H1 (cell line): ENCODE measurements at regions not wholly inside any gene's neighbourhood (a gene's known extent, or its start where the extent isn't known, plus 50 kb on each side); places are given as distances from the start of the nearest gene placed in this dataset.

Source experiments
- ASH2L ChIP-seq: fragments of 200-600, 300-600 bp; sonication (generic); IDR thresholded peaks from one replicate; pipeline ENCODE4 v1.7.1; 2017; ENCODE audit warnings: low read length
- BRCA1 ChIP-seq: IDR thresholded peaks from 2 replicates; pipeline ENCODE4 v1.6.1; 2012; ENCODE audit warnings: low read depth, low read length, improper control_type of control experiment
- HDAC2 ChIP-seq, 2 experiments: fragments of 300-600 bp in 1 of 2; sonication (generic) in 1 of 2; IDR thresholded peaks; 2 replicates each; pipeline ENCODE4 v1.6.1; 2011 to 2012; ENCODE audit warnings: low read depth in 2 of 2, low read length in 2 of 2, mild to moderate bottlenecking in 2 of 2, moderate library complexity in 2 of 2, borderline replicate concordance in 1 of 2, inconsistent platforms in 1 of 2
- MAFK ChIP-seq: IDR thresholded peaks from 2 replicates; pipeline ENCODE4 v1.6.1; 2012; ENCODE audit warnings: low read depth, mild to moderate bottlenecking, improper control_type of control experiment, low read length
- POU5F1 ChIP-seq: IDR thresholded peaks from 2 replicates; pipeline ENCODE4 v1.6.1; 2011; ENCODE audit warnings: low read depth, mild to moderate bottlenecking, low read length, moderate library complexity
- RBBP5 ChIP-seq: IDR thresholded peaks from 2 replicates; pipeline ENCODE4 v1.7.1; 2012; ENCODE audit warnings: low read depth, mild to moderate bottlenecking, inconsistent platforms, low read length, moderate library complexity, borderline replicate concordance
- SIX5 ChIP-seq: IDR thresholded peaks from 2 replicates; pipeline ENCODE4 v1.6.1; 2011; ENCODE audit warnings: mild to moderate bottlenecking, low read depth, low read length
- SP1 ChIP-seq: IDR thresholded peaks from 2 replicates; pipeline ENCODE4 v1.6.1; 2011; ENCODE audit warnings: low read depth, low read length
- SP2 ChIP-seq: IDR thresholded peaks from 2 replicates; pipeline ENCODE4 v1.6.1; 2012; ENCODE audit warnings: mild to moderate bottlenecking, low read length, inconsistent platforms
- SRF ChIP-seq: IDR thresholded peaks from 2 replicates; pipeline ENCODE4 v1.6.1; 2011; ENCODE audit warnings: mild to moderate bottlenecking, low read depth, low read length, moderate library complexity
- TAF1 ChIP-seq: IDR thresholded peaks from 2 replicates; pipeline ENCODE4 v1.6.1; 2011; ENCODE audit warnings: mild to moderate bottlenecking, low read depth, low read length
- ZNF274 ChIP-seq: IDR thresholded peaks from 2 replicates; pipeline ENCODE4 v1.7.0; 2012; ENCODE audit warnings: low read length, borderline replicate concordance; ENCODE audit errors: extremely low read depth
- TF ChIP-seq, protein P1 (sequence below): IDR thresholded peaks from 2 replicates; pipeline ENCODE4 v1.6.1; 2011; ENCODE audit warnings: low read length, improper control_type of control experiment
- TF ChIP-seq, protein P2 (sequence below), 3 experiments: IDR thresholded peaks; 1 replicate in 2 of 3; 2 replicates in 1 of 3; pipeline versions ENCODE4 v1.5.1 to v1.6.1; 2011; ENCODE audit warnings: low read length in 3 of 3, mild to moderate bottlenecking in 3 of 3, inconsistent platforms in 2 of 3, low read depth in 1 of 3, moderate library complexity in 1 of 3; ENCODE audit not compliant: insufficient read depth in 1 of 3; ENCODE audit errors: control extremely low read depth in 1 of 3
- TF ChIP-seq, protein P3 (sequence below): IDR thresholded peaks from 2 replicates; pipeline ENCODE4 v1.6.1; 2012; ENCODE audit warnings: low read length, inconsistent platforms

DNA sequence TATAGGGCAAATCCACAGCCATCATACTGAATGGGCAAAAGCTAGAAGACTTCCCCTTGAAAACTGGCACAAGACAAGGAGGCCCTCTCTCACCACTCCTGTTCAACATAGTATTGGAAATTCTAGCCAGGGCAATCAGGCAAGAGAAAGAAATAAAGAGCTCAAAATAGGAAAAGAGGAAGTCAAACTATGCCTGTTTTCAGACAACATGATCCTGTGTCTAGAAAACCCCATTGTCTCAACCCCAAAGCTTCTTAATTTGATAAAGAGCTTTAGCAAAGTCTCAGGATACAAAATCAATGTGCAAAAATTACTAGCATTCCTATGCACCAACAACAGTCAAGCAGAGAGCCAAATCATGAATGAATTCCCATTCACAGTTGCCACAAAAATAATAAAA is 160.3 kb downstream of the CXXC4 start (continued):
- no peak for TF ChIP-seq SP2
- no peak for TF ChIP-seq SRF
- TF ChIP-seq BRCA1, result no peak
- TF ChIP-seq, protein P1, sequence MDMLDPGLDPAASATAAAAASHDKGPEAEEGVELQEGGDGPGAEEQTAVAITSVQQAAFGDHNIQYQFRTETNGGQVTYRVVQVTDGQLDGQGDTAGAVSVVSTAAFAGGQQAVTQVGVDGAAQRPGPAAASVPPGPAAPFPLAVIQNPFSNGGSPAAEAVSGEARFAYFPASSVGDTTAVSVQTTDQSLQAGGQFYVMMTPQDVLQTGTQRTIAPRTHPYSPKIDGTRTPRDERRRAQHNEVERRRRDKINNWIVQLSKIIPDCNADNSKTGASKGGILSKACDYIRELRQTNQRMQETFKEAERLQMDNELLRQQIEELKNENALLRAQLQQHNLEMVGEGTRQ, result no peak
- TF ChIP-seq ZNF274, result no peak
- TF ChIP-seq, protein P2, sequence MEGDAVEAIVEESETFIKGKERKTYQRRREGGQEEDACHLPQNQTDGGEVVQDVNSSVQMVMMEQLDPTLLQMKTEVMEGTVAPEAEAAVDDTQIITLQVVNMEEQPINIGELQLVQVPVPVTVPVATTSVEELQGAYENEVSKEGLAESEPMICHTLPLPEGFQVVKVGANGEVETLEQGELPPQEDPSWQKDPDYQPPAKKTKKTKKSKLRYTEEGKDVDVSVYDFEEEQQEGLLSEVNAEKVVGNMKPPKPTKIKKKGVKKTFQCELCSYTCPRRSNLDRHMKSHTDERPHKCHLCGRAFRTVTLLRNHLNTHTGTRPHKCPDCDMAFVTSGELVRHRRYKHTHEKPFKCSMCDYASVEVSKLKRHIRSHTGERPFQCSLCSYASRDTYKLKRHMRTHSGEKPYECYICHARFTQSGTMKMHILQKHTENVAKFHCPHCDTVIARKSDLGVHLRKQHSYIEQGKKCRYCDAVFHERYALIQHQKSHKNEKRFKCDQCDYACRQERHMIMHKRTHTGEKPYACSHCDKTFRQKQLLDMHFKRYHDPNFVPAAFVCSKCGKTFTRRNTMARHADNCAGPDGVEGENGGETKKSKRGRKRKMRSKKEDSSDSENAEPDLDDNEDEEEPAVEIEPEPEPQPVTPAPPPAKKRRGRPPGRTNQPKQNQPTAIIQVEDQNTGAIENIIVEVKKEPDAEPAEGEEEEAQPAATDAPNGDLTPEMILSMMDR (IDR thresholded peaks at IDR 0.05; ENCODE audit: control extremely low read depth in 1 of 3, insufficient read depth in 1 of 3, low read depth in 1 of 3, low read length in 3 of 3), result no peak
- TF ChIP-seq RBBP5, result no peak
- no peak for TF ChIP-seq SP1
- TF ChIP-seq TAF1, result no peak
- no peak for TF ChIP-seq HDAC2 (IDR thresholded peaks at IDR 0.05; ENCODE audit: borderline replicate concordance in 1 of 2, low read depth in 2 of 2, low read length in 2 of 2)
- TF ChIP-seq, protein P3, sequence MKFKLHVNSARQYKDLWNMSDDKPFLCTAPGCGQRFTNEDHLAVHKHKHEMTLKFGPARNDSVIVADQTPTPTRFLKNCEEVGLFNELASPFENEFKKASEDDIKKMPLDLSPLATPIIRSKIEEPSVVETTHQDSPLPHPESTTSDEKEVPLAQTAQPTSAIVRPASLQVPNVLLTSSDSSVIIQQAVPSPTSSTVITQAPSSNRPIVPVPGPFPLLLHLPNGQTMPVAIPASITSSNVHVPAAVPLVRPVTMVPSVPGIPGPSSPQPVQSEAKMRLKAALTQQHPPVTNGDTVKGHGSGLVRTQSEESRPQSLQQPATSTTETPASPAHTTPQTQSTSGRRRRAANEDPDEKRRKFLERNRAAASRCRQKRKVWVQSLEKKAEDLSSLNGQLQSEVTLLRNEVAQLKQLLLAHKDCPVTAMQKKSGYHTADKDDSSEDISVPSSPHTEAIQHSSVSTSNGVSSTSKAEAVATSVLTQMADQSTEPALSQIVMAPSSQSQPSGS, result no peak
- no peak for TF ChIP-seq POU5F1
- TF ChIP-seq MAFK, result no peak
- no peak for TF ChIP-seq ASH2L
- no peak for TF ChIP-seq SIX5
